Liver (tissue), 3 donors: ENCODE measurements at regions not wholly inside any gene's neighbourhood (a gene's known extent, or its start where the extent isn't known, plus 50 kb on each side); places are given as distances from the start of the nearest gene placed in this dataset.

Experiments
- EGR1 ChIP-seq, 2 donors: IDR thresholded peaks; 2 replicates each; pipeline ENCODE4 v1.6.1; 2016 to 2018; ENCODE audit warnings: antibody characterized with exemption in 2 of 2, low read depth in 2 of 2
- FOXA1 ChIP-seq: IDR thresholded peaks from 2 replicates; pipeline ENCODE4 v1.6.1; 2016; ENCODE audit warnings: antibody characterized with exemption
- FOXA2 ChIP-seq: IDR thresholded peaks from 2 replicates; pipeline ENCODE4 v1.6.1; 2016; ENCODE audit warnings: antibody characterized with exemption
- GABPA ChIP-seq, 2 donors: IDR thresholded peaks in 1 of 2; conservative IDR thresholded peaks in 1 of 2; 2 replicates each; pipeline ENCODE4 v1.6.1; 2016; ENCODE audit warnings: antibody characterized with exemption in 2 of 2, mild to moderate bottlenecking in 1 of 2, moderate library complexity in 1 of 2
- HNF4G ChIP-seq: IDR thresholded peaks from 2 replicates; pipeline ENCODE4 v1.6.1; 2016; ENCODE audit warnings: antibody characterized with exemption
- MAX ChIP-seq: IDR thresholded peaks from 2 replicates; pipeline ENCODE4 v1.6.1; 2016; ENCODE audit warnings: antibody characterized with exemption
- RAD21 ChIP-seq, 2 donors: IDR thresholded peaks; 2 replicates each; pipeline ENCODE4 v1.6.1; 2016; ENCODE audit warnings: antibody characterized with exemption in 2 of 2, mild to moderate bottlenecking in 2 of 2
- SP1 ChIP-seq: IDR thresholded peaks from 2 replicates; pipeline ENCODE4 v1.6.1; 2018; ENCODE audit warnings: antibody characterized with exemption, mild to moderate bottlenecking
- TAF1 ChIP-seq: conservative IDR thresholded peaks from 2 replicates; pipeline ENCODE4 v1.6.1; 2016; ENCODE audit warnings: antibody characterized with exemption, mild to moderate bottlenecking
- YY1 ChIP-seq: IDR thresholded peaks from 2 replicates; pipeline ENCODE4 v1.6.1; 2016; ENCODE audit warnings: antibody characterized with exemption, mild to moderate bottlenecking
- TF ChIP-seq, protein P1 (sequence below): fragments of 150-350 bp; IDR thresholded peaks from 2 replicates; pipeline ENCODE4 v1.5.1; 2017; ENCODE audit warnings: improper control_type of control experiment, low read depth, low read length; ENCODE audit not compliant: missing input control
- TF ChIP-seq, protein P2 (sequence below): IDR thresholded peaks from 2 replicates; pipeline ENCODE4 v1.6.1; 2016; ENCODE audit warnings: antibody characterized with exemption, mild to moderate bottlenecking
- donor health status: healthy.
- donor health status: healthy.

- TF ChIP-seq, protein P1, sequence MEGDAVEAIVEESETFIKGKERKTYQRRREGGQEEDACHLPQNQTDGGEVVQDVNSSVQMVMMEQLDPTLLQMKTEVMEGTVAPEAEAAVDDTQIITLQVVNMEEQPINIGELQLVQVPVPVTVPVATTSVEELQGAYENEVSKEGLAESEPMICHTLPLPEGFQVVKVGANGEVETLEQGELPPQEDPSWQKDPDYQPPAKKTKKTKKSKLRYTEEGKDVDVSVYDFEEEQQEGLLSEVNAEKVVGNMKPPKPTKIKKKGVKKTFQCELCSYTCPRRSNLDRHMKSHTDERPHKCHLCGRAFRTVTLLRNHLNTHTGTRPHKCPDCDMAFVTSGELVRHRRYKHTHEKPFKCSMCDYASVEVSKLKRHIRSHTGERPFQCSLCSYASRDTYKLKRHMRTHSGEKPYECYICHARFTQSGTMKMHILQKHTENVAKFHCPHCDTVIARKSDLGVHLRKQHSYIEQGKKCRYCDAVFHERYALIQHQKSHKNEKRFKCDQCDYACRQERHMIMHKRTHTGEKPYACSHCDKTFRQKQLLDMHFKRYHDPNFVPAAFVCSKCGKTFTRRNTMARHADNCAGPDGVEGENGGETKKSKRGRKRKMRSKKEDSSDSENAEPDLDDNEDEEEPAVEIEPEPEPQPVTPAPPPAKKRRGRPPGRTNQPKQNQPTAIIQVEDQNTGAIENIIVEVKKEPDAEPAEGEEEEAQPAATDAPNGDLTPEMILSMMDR = no peak
- TF ChIP-seq YY1 (no peak), FOXA1 (no peak), SP1 (no peak), MAX (no peak), HNF4G (no peak), FOXA2 (no peak), TAF1 (no peak), EGR1 (IDR thresholded peaks at IDR 0.05; ENCODE audit: low read depth in 2 of 2) (no peak), GABPA (IDR thresholded peaks at IDR 0.05 in 1 of 2, conservative IDR thresholded peaks at IDR 0.05 in 1 of 2) (no peak), RAD21 (IDR thresholded peaks at IDR 0.05) (no peak)
- TF ChIP-seq, protein P2, sequence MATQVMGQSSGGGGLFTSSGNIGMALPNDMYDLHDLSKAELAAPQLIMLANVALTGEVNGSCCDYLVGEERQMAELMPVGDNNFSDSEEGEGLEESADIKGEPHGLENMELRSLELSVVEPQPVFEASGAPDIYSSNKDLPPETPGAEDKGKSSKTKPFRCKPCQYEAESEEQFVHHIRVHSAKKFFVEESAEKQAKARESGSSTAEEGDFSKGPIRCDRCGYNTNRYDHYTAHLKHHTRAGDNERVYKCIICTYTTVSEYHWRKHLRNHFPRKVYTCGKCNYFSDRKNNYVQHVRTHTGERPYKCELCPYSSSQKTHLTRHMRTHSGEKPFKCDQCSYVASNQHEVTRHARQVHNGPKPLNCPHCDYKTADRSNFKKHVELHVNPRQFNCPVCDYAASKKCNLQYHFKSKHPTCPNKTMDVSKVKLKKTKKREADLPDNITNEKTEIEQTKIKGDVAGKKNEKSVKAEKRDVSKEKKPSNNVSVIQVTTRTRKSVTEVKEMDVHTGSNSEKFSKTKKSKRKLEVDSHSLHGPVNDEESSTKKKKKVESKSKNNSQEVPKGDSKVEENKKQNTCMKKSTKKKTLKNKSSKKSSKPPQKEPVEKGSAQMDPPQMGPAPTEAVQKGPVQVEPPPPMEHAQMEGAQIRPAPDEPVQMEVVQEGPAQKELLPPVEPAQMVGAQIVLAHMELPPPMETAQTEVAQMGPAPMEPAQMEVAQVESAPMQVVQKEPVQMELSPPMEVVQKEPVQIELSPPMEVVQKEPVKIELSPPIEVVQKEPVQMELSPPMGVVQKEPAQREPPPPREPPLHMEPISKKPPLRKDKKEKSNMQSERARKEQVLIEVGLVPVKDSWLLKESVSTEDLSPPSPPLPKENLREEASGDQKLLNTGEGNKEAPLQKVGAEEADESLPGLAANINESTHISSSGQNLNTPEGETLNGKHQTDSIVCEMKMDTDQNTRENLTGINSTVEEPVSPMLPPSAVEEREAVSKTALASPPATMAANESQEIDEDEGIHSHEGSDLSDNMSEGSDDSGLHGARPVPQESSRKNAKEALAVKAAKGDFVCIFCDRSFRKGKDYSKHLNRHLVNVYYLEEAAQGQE = no peak
Measured at GRCh38 chr13:39102981-39103490, 64.8 kb downstream of the NHLRC3 start.
